SK-N-SH (cell line): ENCODE measurements at regions not wholly inside any gene's neighbourhood (a gene's known extent, or its start where the extent isn't known, plus 50 kb on each side); places are given as distances from the start of the nearest gene placed in this dataset.

Source experiments
- EP300 ChIP-seq, 2 experiments: IDR thresholded peaks; 2 replicates each; pipeline versions ENCODE4 v1.4.0 to v1.6.1; 2012; ENCODE audit warnings: borderline replicate concordance in 1 of 2, low read depth in 1 of 2, low read length in 1 of 2
- FOXJ3 ChIP-seq: sonication (generic); formaldehyde crosslinking; IDR thresholded peaks from 2 replicates; pipeline ENCODE4 v1.5.1; 2020; ENCODE audit warnings: mild to moderate bottlenecking, missing genetic modification reagents
- GABPA ChIP-seq: IDR thresholded peaks from 2 replicates; pipeline ENCODE4 v1.4.0; 2012; ENCODE audit warnings: low read depth, mild to moderate bottlenecking
- GATA2 ChIP-seq: sonication (generic); formaldehyde crosslinking; IDR thresholded peaks from 2 replicates; pipeline ENCODE4 v1.5.0; 2020; ENCODE audit warnings: mild to moderate bottlenecking, missing genetic modification reagents
- NRF1 ChIP-seq: IDR thresholded peaks from 2 replicates; pipeline ENCODE4 v1.6.1; 2012; ENCODE audit warnings: low read depth, mild to moderate bottlenecking, low read length
- POLR2AphosphoS5 ChIP-seq: IDR thresholded peaks from 2 replicates; pipeline ENCODE4 v1.6.1; 2012; ENCODE audit warnings: low read depth, low read length
- RFX5 ChIP-seq: IDR thresholded peaks from 2 replicates; pipeline ENCODE4 v1.6.1; 2012; ENCODE audit warnings: mild to moderate bottlenecking, improper control_type of control experiment, low read length
- SIN3A ChIP-seq: IDR thresholded peaks from 2 replicates; pipeline ENCODE4 v1.6.1; 2012; ENCODE audit warnings: low read depth, mild to moderate bottlenecking, low read length, moderate library complexity, borderline replicate concordance
- SMC3 ChIP-seq: IDR thresholded peaks from 2 replicates; pipeline ENCODE4 v1.6.1; 2012; ENCODE audit warnings: low read depth, low read length, improper control_type of control experiment
- TEAD4 ChIP-seq: IDR thresholded peaks from 2 replicates; pipeline ENCODE4 v1.4.0; 2012; ENCODE audit warnings: mild to moderate bottlenecking, borderline replicate concordance; ENCODE audit not compliant: insufficient read depth
- TF ChIP-seq, protein P1 (sequence below): fragments of 200-600 bp; sonication (generic); IDR thresholded peaks from 2 replicates; pipeline ENCODE4 v1.6.1; 2017; ENCODE audit warnings: antibody characterized with exemption, mild to moderate bottlenecking, moderate library complexity
- TF ChIP-seq, protein P2 (sequence below): IDR thresholded peaks from 2 replicates; pipeline ENCODE4 v1.4.0; 2012; ENCODE audit warnings: low read depth, borderline replicate concordance
- TF ChIP-seq, protein P3 (sequence below): IDR thresholded peaks from 2 replicates; pipeline ENCODE4 v1.4.0; 2012; ENCODE audit warnings: low read depth

DNA sequence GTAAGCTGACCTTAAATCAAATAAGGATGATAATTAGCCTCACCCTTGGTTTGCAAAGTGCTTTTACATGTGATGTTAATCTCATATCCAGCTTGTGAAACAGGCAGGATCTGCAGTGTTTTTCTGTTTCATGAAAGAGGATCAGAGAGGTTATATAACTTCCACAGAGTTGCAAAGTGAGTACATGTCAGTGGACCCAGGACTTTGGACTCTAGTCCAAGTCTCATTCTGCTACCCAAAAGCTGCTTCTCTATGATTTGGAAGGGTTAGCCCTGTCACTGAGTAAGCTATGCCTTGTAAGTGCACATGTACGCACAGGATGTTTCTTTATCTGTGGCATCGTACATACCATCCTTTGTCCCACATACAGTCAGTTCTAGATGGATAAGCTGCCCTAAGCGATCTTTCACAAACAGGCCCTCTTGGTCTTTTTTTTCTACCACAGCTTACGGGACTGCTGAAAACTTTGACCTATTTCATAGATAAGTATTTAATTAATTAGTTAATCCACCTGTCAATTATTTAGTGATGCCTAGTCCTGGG, 322.9 kb downstream of the TMEM38B start:
- TF ChIP-seq, protein P1, sequence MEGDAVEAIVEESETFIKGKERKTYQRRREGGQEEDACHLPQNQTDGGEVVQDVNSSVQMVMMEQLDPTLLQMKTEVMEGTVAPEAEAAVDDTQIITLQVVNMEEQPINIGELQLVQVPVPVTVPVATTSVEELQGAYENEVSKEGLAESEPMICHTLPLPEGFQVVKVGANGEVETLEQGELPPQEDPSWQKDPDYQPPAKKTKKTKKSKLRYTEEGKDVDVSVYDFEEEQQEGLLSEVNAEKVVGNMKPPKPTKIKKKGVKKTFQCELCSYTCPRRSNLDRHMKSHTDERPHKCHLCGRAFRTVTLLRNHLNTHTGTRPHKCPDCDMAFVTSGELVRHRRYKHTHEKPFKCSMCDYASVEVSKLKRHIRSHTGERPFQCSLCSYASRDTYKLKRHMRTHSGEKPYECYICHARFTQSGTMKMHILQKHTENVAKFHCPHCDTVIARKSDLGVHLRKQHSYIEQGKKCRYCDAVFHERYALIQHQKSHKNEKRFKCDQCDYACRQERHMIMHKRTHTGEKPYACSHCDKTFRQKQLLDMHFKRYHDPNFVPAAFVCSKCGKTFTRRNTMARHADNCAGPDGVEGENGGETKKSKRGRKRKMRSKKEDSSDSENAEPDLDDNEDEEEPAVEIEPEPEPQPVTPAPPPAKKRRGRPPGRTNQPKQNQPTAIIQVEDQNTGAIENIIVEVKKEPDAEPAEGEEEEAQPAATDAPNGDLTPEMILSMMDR: no peak
- TF ChIP-seq EP300 (IDR thresholded peaks at IDR 0.05; ENCODE audit: borderline replicate concordance in 1 of 2, low read depth in 1 of 2, low read length in 1 of 2) (no peak), FOXJ3 (no peak), POLR2AphosphoS5 (no peak), SIN3A (no peak), TEAD4 (no peak), RFX5 (no peak), GATA2 (no peak), SMC3 (no peak), NRF1 (no peak), GABPA (no peak)
- TF ChIP-seq, protein P2, sequence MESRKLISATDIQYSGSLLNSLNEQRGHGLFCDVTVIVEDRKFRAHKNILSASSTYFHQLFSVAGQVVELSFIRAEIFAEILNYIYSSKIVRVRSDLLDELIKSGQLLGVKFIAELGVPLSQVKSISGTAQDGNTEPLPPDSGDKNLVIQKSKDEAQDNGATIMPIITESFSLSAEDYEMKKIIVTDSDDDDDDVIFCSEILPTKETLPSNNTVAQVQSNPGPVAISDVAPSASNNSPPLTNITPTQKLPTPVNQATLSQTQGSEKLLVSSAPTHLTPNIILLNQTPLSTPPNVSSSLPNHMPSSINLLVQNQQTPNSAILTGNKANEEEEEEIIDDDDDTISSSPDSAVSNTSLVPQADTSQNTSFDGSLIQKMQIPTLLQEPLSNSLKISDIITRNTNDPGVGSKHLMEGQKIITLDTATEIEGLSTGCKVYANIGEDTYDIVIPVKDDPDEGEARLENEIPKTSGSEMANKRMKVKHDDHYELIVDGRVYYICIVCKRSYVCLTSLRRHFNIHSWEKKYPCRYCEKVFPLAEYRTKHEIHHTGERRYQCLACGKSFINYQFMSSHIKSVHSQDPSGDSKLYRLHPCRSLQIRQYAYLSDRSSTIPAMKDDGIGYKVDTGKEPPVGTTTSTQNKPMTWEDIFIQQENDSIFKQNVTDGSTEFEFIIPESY: no peak
- TF ChIP-seq, protein P3, sequence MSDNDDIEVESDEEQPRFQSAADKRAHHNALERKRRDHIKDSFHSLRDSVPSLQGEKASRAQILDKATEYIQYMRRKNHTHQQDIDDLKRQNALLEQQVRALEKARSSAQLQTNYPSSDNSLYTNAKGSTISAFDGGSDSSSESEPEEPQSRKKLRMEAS: no peak
